Loucy (cell line): ENCODE measurements at regions not wholly inside any gene's neighbourhood (a gene's known extent, or its start where the extent isn't known, plus 50 kb on each side); places are given as distances from the start of the nearest gene placed in this dataset.

Experiments used
- H2AFZ ChIP-seq: fragments of 200-600 bp; sonication (generic); 2 replicates; pipeline ENCODE4 v1.6.0; 2016; ENCODE audit warnings: antibody characterized with exemption, mild to moderate bottlenecking, low read length, moderate library complexity
- H3F3A ChIP-seq: fragments of 200-600 bp; 2 replicates; pipeline ENCODE4 v1.6.0; 2016; ENCODE audit warnings: antibody characterized with exemption, low read depth, mild to moderate bottlenecking
- H3K27me3 ChIP-seq: fragments of 200-600 bp; sonication (generic); 2 replicates; pipeline ENCODE4 v1.6.1; 2014; ENCODE audit warnings: low read length, mild to moderate bottlenecking; ENCODE audit not compliant: insufficient read depth, poor library complexity, severe bottlenecking
- H3K36me3 ChIP-seq: fragments of 200-600 bp; sonication (generic); 2 replicates; pipeline ENCODE4 v1.6.1; 2016; ENCODE audit warnings: low read length; ENCODE audit not compliant: insufficient read depth
- H3K4me1 ChIP-seq: fragments of 200-600 bp; sonication (generic); 2 replicates; pipeline ENCODE4 v1.5.1; 2014; ENCODE audit warnings: low read length, mild to moderate bottlenecking; ENCODE audit not compliant: insufficient read depth, poor library complexity, severe bottlenecking
- H3K4me2 ChIP-seq: fragments of 200-600 bp; sonication (generic); 2 replicates; pipeline ENCODE4 v1.6.0; 2014; ENCODE audit warnings: antibody characterized with exemption, low read length, low read depth, mild to moderate bottlenecking; ENCODE audit not compliant: poor library complexity, severe bottlenecking
- H3K4me3 ChIP-seq: fragments of 200-600 bp; sonication (generic); 2 replicates; pipeline ENCODE4 v1.5.1; 2014; ENCODE audit warnings: low read length, mild to moderate bottlenecking, mixed read lengths; ENCODE audit not compliant: poor library complexity, severe bottlenecking
- H3K79me2 ChIP-seq: fragments of 200-600 bp; sonication (generic); 2 replicates; pipeline ENCODE4 v1.6.1; 2014; ENCODE audit warnings: low read length; ENCODE audit not compliant: insufficient read depth
- H3K9ac ChIP-seq: fragments of 200-600 bp; sonication (generic); 2 replicates; pipeline ENCODE4 v1.6.0; 2014; ENCODE audit warnings: mild to moderate bottlenecking, low read depth, low read length, moderate library complexity; ENCODE audit not compliant: poor library complexity, severe bottlenecking
- H3K9me2 ChIP-seq: fragments of 200-600 bp; sonication (generic); replicated peaks from 2 replicates; pipeline ENCODE4 v1.6.1; 2016; ENCODE audit warnings: low read depth, low read length, mixed read lengths
- H3K9me3 ChIP-seq: fragments of 200-600 bp; sonication (generic); 2 replicates; pipeline ENCODE4 v1.6.1; 2014; ENCODE audit warnings: mild to moderate bottlenecking, antibody characterized with exemption, low read length, low read depth; ENCODE audit not compliant: insufficient read depth
- H4K20me1 ChIP-seq: fragments of 200-600 bp; sonication (generic); 2 replicates; pipeline ENCODE4 v1.6.0; 2014; ENCODE audit warnings: antibody characterized with exemption, low read length, mild to moderate bottlenecking; ENCODE audit not compliant: insufficient read depth, poor library complexity, severe bottlenecking
- EZH2phosphoT487 ChIP-seq: fragments of 200-600 bp; IDR thresholded peaks from 2 replicates; pipeline ENCODE4 v1.6.1; 2018; ENCODE audit warnings: antibody characterized with exemption, mild to moderate bottlenecking, moderate library complexity, borderline replicate concordance
- TF ChIP-seq, protein P1 (sequence below): fragments of 200-600 bp; sonication (generic); conservative IDR thresholded peaks from 2 replicates; pipeline ENCODE4 v1.5.1; 2014; ENCODE audit warnings: mild to moderate bottlenecking, antibody characterized with exemption, low read length

DNA sequence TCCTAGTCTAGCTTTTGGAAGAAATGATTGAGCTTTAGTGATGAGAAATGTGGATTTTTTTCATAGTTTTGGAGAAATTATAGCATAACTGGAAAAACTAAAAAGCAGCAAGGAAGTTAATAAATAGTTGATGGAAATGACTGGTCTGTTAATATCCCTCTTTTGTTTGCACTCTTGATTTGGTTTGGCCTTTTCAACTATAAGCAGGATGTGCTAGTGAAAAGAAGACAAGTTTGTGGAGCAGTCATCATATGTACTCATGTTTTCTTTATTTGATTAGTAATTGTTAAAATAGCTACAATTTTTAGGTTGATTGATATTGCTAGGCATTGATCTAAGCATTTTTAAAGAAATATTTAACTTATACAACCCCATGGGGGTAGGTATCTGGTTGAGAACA, 374.7 kb downstream of the TAF11L14 start:
- Histone ChIP-seq H3F3A (no peaks in the 10 kb centered on the region), H3K36me3 (no peaks in the 10 kb centered on the region), H4K20me1 (no peaks in the 10 kb centered on the region), H3K4me1 (no peaks in the 10 kb centered on the region), H3K9me2 (no peaks in the 10 kb centered on the region), H3K9ac (no peak overlapping the region), H3K4me3 (no peak overlapping the region), H3K79me2 (no peaks in the 10 kb centered on the region), H3K4me2 (no peak overlapping the region), H2AFZ (no peak overlapping the region), H3K27me3 (no peaks in the 10 kb centered on the region), H3K9me3 (no peaks in the 10 kb centered on the region)
- no peak for TF ChIP-seq EZH2phosphoT487
- TF ChIP-seq, protein P1, sequence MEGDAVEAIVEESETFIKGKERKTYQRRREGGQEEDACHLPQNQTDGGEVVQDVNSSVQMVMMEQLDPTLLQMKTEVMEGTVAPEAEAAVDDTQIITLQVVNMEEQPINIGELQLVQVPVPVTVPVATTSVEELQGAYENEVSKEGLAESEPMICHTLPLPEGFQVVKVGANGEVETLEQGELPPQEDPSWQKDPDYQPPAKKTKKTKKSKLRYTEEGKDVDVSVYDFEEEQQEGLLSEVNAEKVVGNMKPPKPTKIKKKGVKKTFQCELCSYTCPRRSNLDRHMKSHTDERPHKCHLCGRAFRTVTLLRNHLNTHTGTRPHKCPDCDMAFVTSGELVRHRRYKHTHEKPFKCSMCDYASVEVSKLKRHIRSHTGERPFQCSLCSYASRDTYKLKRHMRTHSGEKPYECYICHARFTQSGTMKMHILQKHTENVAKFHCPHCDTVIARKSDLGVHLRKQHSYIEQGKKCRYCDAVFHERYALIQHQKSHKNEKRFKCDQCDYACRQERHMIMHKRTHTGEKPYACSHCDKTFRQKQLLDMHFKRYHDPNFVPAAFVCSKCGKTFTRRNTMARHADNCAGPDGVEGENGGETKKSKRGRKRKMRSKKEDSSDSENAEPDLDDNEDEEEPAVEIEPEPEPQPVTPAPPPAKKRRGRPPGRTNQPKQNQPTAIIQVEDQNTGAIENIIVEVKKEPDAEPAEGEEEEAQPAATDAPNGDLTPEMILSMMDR, result no peak

DNA sequence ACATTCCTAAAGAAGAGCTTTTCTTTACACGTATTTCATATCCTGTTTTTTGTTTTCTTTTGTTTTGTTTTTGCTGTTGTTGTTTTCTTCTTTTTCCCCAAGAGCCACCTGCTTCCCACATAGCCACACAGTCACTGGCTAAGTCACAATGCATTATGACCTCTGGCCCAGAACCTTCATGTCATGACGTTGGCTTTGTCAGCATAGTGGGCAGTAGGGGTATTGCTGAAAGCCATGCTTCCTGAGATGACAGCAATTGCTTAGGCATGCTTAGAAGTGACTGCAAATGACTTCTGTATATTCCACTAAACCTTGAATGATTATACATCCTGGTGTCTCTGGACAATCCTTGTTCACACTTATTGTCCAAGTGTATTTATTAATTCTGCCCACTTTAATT, 375.8 kb downstream of the TAF11L14 start:
- no peaks in the 10 kb centered on the region for H3K9me2 ChIP-seq
- H3K4me1 ChIP-seq, result no peaks in the 10 kb centered on the region
- no peaks in the 10 kb centered on the region for H3K9me3 ChIP-seq
- TF ChIP-seq EZH2phosphoT487, result no peak
- TF ChIP-seq, protein P1, result no peak
- no peaks in the 10 kb centered on the region for H4K20me1 ChIP-seq
- H3K79me2 ChIP-seq, result no peaks in the 10 kb centered on the region
- no peak overlapping the region for H3K4me3 ChIP-seq
- H3K27me3 ChIP-seq, result no peaks in the 10 kb centered on the region
- no peak overlapping the region for H3K9ac ChIP-seq
- no peaks in the 10 kb centered on the region for H3K36me3 ChIP-seq
- H2AFZ ChIP-seq, result no peak overlapping the region
- no peaks in the 10 kb centered on the region for H3F3A ChIP-seq
- H3K4me2 ChIP-seq, result no peak overlapping the region

DNA sequence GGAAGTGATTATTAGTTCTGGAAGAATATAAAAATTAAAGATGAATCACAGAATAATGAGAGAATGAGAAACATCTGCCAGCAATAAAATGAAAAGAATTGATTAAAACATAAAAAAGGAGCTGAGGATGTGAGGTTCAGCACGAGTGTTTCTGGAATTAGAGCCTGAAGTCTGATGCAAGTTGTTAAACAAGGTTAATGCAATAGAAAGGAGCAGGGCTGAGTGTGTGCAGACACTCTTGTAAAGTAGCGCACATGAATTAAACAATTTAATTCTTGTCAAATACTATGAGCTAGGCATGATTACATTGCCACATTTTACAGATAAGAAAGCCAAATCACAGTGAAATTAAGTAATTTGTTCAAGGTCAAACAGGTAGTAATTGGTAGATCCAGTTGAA, 384.2 kb downstream of the TAF11L14 start:
- Histone ChIP-seq H3K4me2 (no peak overlapping the region), H3K4me3 (no peak overlapping the region), H3K36me3 (no peaks in the 10 kb centered on the region), H3K9me2 (no peaks in the 10 kb centered on the region), H3F3A (no peaks in the 10 kb centered on the region), H3K27me3 (no peaks in the 10 kb centered on the region), H3K9ac (no peak overlapping the region), H2AFZ (no peak overlapping the region), H3K9me3 (no peaks in the 10 kb centered on the region), H3K79me2 (no peaks in the 10 kb centered on the region), H4K20me1 (no peaks in the 10 kb centered on the region), H3K4me1 (no peaks in the 10 kb centered on the region)
- TF ChIP-seq, protein P1, result no peak
- no peak for TF ChIP-seq EZH2phosphoT487
